HG03097 (cell line): ENCODE measurements at regions not wholly inside any gene's neighbourhood (a gene's known extent, or its start where the extent isn't known, plus 50 kb on each side); places are given as distances from the start of the nearest gene placed in this dataset.

Experiments used
- ATAC-seq: cut with Tn5 transposase; IDR thresholded peaks from one replicate; pipeline ENCODE4 v1.9.1; 2021; ENCODE audit not compliant: unreplicated experiment, low FRiP score

GRCh38 chr11:81477277-81477676, 1256.4 kb downstream of the FAM181B start:
- no peak for ATAC-seq

- ATAC-seq, result no peak
Measured at GRCh38 chr11:81476345-81476744, 1257.3 kb downstream of the FAM181B start.

- ATAC-seq, result no peak
Measured at GRCh38 chr11:81472646-81473045, 1261.0 kb downstream of the FAM181B start.

- no peak for ATAC-seq
Measured at GRCh38 chr11:81470446-81470845, 1263.2 kb downstream of the FAM181B start.

GRCh38 chr11:81459766-81460306, 1273.8 kb downstream of the FAM181B start:
- no peak for ATAC-seq

GRCh38 chr11:81449588-81450156, 1284.0 kb downstream of the FAM181B start:
- ATAC-seq, result no peak

- no peak for ATAC-seq
Measured at GRCh38 chr11:81444297-81444696, 1289.4 kb downstream of the FAM181B start.

- no peak for ATAC-seq
Measured at GRCh38 chr11:81432333-81432732, 1301.3 kb downstream of the FAM181B start.

GRCh38 chr11:81424822-81425221, 1308.8 kb downstream of the FAM181B start:
- no peak for ATAC-seq

GRCh38 chr11:81422402-81422801, 1311.3 kb downstream of the FAM181B start:
- no peak for ATAC-seq

- ATAC-seq, result no peak
Measured at GRCh38 chr11:81421251-81421860, 1312.3 kb downstream of the FAM181B start.

GRCh38 chr11:81420668-81421250, 1312.9 kb downstream of the FAM181B start:
- ATAC-seq, result no peak

GRCh38 chr11:81397316-81397715, 1336.3 kb downstream of the FAM181B start:
- no peak for ATAC-seq

GRCh38 chr11:81394311-81394710, 1339.4 kb downstream of the FAM181B start:
- no peak for ATAC-seq

GRCh38 chr11:81388326-81388725, 1345.3 kb downstream of the FAM181B start:
- ATAC-seq, result no peak

GRCh38 chr11:81380395-81380794, 1353.3 kb downstream of the FAM181B start:
- no peak for ATAC-seq

GRCh38 chr11:81377418-81377817, 1356.2 kb downstream of the FAM181B start:
- no peak for ATAC-seq

- no peak for ATAC-seq
Measured at GRCh38 chr11:81373986-81374385, 1359.7 kb downstream of the FAM181B start.

- ATAC-seq, result no peak
Measured at GRCh38 chr11:81368192-81368591, 1365.5 kb downstream of the FAM181B start.

GRCh38 chr11:81365496-81365895, 1368.2 kb downstream of the FAM181B start:
- no peak for ATAC-seq

- no peak for ATAC-seq
Measured at GRCh38 chr11:81359476-81359875, 1374.2 kb downstream of the FAM181B start.

- ATAC-seq, result no peak
Measured at GRCh38 chr11:81345609-81346008, 1388.1 kb downstream of the FAM181B start.
